Neural cell (in vitro differentiated cells): ENCODE measurements at regions not wholly inside any gene's neighbourhood (a gene's known extent, or its start where the extent isn't known, plus 50 kb on each side); places are given as distances from the start of the nearest gene placed in this dataset.

Source experiments
- H2AFZ ChIP-seq: fragments of 200-600, 300-800 bp; sonication (generic), shearing (Covaris generic); 2 replicates; pipeline ENCODE4 v1.6.0; 2014; ENCODE audit warnings: low read depth, mild to moderate bottlenecking, antibody characterized with exemption, low read length, moderate library complexity
- H3F3A ChIP-seq: fragments of 200-600 bp; shearing (Covaris generic); 2 replicates; pipeline ENCODE4 v1.6.1; 2016; ENCODE audit warnings: mild to moderate bottlenecking, moderate library complexity, mixed read lengths, antibody characterized with exemption, low read length; ENCODE audit not compliant: insufficient read depth, poor library complexity, severe bottlenecking
- H3K27ac ChIP-seq: fragments of 200-600, 300-800 bp; sonication (generic), shearing (Covaris generic); 2 replicates; pipeline ENCODE4 v1.5.1; 2014; ENCODE audit warnings: mild to moderate bottlenecking, low read length, moderate library complexity
- H3K27me3 ChIP-seq: fragments of 300-800, 200-600 bp; sonication (generic), shearing (Covaris generic); 2 replicates; pipeline ENCODE4 v1.6.0; 2014; ENCODE audit warnings: mild to moderate bottlenecking, low read depth, low read length, moderate library complexity; ENCODE audit not compliant: insufficient read depth
- H3K36me3 ChIP-seq: fragments of 300-800, 200-600 bp; sonication (generic), shearing (Covaris generic); 2 replicates; pipeline ENCODE4 v1.5.1; 2014; ENCODE audit warnings: mild to moderate bottlenecking, antibody characterized with exemption, low read length, moderate library complexity; ENCODE audit not compliant: insufficient read depth
- H3K4me2 ChIP-seq: fragments of 300-800, 200-600 bp; sonication (generic), shearing (Covaris generic); 2 replicates; pipeline ENCODE4 v1.6.0; 2014; ENCODE audit warnings: mild to moderate bottlenecking, low read length
- H3K4me3 ChIP-seq: fragments of 300-800, 200-600 bp; sonication (generic), shearing (Covaris generic); 2 replicates; pipeline ENCODE4 v1.5.1; 2014; ENCODE audit warnings: mild to moderate bottlenecking, low read length, moderate library complexity
- H3K79me2 ChIP-seq: fragments of 200-600 bp; shearing (Covaris generic); replicated peaks from 2 replicates; pipeline ENCODE4 v1.6.0; 2014; ENCODE audit warnings: mild to moderate bottlenecking, low read length, moderate library complexity; ENCODE audit not compliant: insufficient read depth
- H3K9ac ChIP-seq: fragments of 300-800, 200-600 bp; sonication (generic), shearing (Covaris generic); 2 replicates; pipeline ENCODE4 v1.6.1; 2016; ENCODE audit warnings: mild to moderate bottlenecking, low read length, mixed read lengths
- H3K9me2 ChIP-seq: fragments of 200-600 bp; shearing (Covaris generic); 2 replicates; pipeline ENCODE4 v1.6.1; 2016; ENCODE audit warnings: mild to moderate bottlenecking, low read length, mixed read lengths; ENCODE audit not compliant: insufficient read depth
- H3K9me3 ChIP-seq: fragments of 200-600, 300-800 bp; sonication (generic), shearing (Covaris generic); 2 replicates; pipeline ENCODE4 v1.6.1; 2016; ENCODE audit warnings: mild to moderate bottlenecking, mixed run types, low read length, moderate library complexity, mixed read lengths
- H4K20me1 ChIP-seq: fragments of 200-600 bp; shearing (Covaris generic); 2 replicates; pipeline ENCODE4 v1.6.1; 2016; ENCODE audit warnings: mild to moderate bottlenecking, mixed run types; ENCODE audit not compliant: insufficient read depth
- CTCF ChIP-seq: fragments of 450-650 bp; IDR thresholded peaks from 2 replicates; pipeline ENCODE4 v1.5.1; 2014; ENCODE audit warnings: antibody characterized with exemption, mild to moderate bottlenecking, moderate library complexity; ENCODE audit not compliant: poor library complexity, severe bottlenecking
- EP300 ChIP-seq: fragments of 450-650 bp; conservative IDR thresholded peaks from 2 replicates; pipeline ENCODE4 v1.6.1; 2014; ENCODE audit warnings: antibody characterized with exemption, mild to moderate bottlenecking, moderate library complexity; ENCODE audit not compliant: poor library complexity, severe bottlenecking
- EZH2 ChIP-seq: fragments of 200-600, 300-800 bp; shearing (Covaris generic), sonication (generic); IDR thresholded peaks from 2 replicates; pipeline ENCODE4 v1.6.1; 2014; ENCODE audit warnings: antibody characterized with exemption, low read length, borderline replicate concordance, mild to moderate bottlenecking; ENCODE audit not compliant: insufficient read depth, poor library complexity, severe bottlenecking
- MXI1 ChIP-seq: fragments of 450-650 bp; conservative IDR thresholded peaks from 2 replicates; pipeline ENCODE4 v1.6.1; 2014; ENCODE audit warnings: antibody characterized with exemption, mild to moderate bottlenecking; ENCODE audit not compliant: poor library complexity, severe bottlenecking
- POLR2AphosphoS5 ChIP-seq: IDR thresholded peaks from 2 replicates; pipeline ENCODE4 v1.6.1; 2012
- RAD21 ChIP-seq: fragments of 450-650 bp; conservative IDR thresholded peaks from 2 replicates; pipeline ENCODE4 v1.6.1; 2014; ENCODE audit warnings: antibody characterized with exemption, mild to moderate bottlenecking, moderate library complexity
- REST ChIP-seq: IDR thresholded peaks from 2 replicates; pipeline ENCODE4 v1.6.1; 2012; ENCODE audit warnings: borderline replicate concordance
- SMC3 ChIP-seq: fragments of 450-650 bp; conservative IDR thresholded peaks from 2 replicates; pipeline ENCODE4 v1.6.1; 2014; ENCODE audit warnings: antibody characterized with exemption, mild to moderate bottlenecking, moderate library complexity; ENCODE audit not compliant: poor library complexity
- TAF1 ChIP-seq: IDR thresholded peaks from 2 replicates; pipeline ENCODE4 v1.6.1; 2012; ENCODE audit warnings: low read depth

DNA sequence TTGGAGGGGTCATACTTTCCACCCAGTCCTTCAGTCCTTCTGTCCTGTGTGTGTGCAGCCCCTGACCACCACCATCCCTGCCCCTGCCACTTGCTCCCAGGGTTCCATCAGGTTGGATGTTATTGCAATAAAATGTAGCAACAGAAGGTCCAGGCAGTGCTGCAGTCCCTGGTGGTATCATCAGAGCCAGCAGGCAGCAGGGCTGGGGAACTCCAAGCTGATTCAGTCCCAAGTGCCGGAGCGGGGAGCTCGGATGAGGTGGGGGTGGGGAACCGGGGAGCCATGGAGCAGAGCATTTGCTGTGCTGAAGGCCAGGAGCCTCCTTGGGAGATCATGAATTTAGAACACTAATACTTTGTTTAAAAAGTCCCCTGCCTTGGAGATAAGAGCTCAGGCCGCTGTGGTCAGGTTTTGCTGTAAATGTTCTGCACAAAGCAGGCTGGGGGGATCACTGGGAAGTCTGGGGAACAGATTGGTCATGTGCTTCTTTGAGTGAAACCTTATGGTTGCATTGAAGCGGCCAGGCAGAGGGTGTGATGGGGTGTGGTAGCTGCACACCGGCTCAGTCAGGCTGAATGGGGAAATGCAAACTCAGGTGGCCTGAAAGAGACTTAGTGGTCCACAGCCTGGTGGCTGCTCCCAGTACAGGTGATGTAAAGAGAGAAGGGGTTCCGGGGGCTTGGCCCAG, 225.9 kb downstream of the SEC14L1 start:
- H3K27ac ChIP-seq = no peak overlapping the region

DNA sequence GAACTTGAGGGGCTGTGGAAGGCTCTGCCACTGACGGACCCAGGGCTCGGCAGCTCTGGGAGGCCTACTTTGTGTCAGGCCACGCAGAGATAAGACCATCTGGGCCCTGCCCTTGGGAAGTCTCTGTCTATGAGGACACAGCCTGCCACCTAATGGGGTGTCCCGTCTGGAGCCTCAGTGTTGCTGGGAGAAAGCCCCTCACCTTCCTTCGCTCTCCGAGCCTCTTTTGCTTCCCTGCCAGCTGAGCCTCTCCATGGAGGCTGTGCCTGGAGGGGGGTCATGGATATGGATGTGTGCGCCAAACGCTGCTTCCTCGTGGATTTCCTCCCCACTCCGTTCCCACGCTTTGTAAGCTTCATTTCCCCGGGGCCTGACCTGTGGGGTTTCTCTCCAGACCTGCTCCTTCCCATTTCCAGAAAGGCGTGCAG, 228.8 kb downstream of the SEC14L1 start:
- Histone ChIP-seq H3K27ac (no peak overlapping the region), H3K9me2 (no peaks in the 10 kb centered on the region), H3F3A (no peaks in the 10 kb centered on the region), H3K79me2 (peaks cover 9% of the 10 kb centered on the region), H3K27me3 (peaks cover 3% of the 10 kb centered on the region), H4K20me1 (no peaks in the 10 kb centered on the region), H3K9me3 (no peaks in the 10 kb centered on the region), H3K9ac (no peak overlapping the region), H2AFZ (no peak overlapping the region), H3K4me2 (no peak overlapping the region), H3K4me3 (no peak overlapping the region), H3K36me3 (no peaks in the 10 kb centered on the region)
- TF ChIP-seq SMC3 (no peak), POLR2AphosphoS5 (no peak), EP300 (no peak), CTCF (no peak), RAD21 (no peak), MXI1 (no peak), EZH2 (no peak)

More for the DNA sequence above, 225.9 kb downstream of the SEC14L1 start:
- no peaks in the 10 kb centered on the region for H3K9me2 ChIP-seq
- H3K4me2 ChIP-seq = no peak overlapping the region
- no peak overlapping the region for H3K9ac ChIP-seq
- H3K79me2 ChIP-seq = no peaks in the 10 kb centered on the region
- no peaks in the 10 kb centered on the region for H3F3A ChIP-seq
- H3K27me3 ChIP-seq = no peaks in the 10 kb centered on the region
- TF ChIP-seq POLR2AphosphoS5 (no peak), SMC3 (no peak), RAD21 (no peak), EZH2 (no peak), REST (no peak), TAF1 (no peak), MXI1 (no peak), CTCF (no peak)
- no peaks in the 10 kb centered on the region for H4K20me1 ChIP-seq
- H3K9me3 ChIP-seq = no peaks in the 10 kb centered on the region
- H2AFZ ChIP-seq = no peak overlapping the region
- no peaks in the 10 kb centered on the region for H3K36me3 ChIP-seq
- H3K4me3 ChIP-seq = no peak overlapping the region
